ENCODE measurements at regions not wholly inside any gene's neighbourhood (a gene's known extent, or its start where the extent isn't known, plus 50 kb on each side); places are given as distances from the start of the nearest gene placed in this dataset.

DNA sequence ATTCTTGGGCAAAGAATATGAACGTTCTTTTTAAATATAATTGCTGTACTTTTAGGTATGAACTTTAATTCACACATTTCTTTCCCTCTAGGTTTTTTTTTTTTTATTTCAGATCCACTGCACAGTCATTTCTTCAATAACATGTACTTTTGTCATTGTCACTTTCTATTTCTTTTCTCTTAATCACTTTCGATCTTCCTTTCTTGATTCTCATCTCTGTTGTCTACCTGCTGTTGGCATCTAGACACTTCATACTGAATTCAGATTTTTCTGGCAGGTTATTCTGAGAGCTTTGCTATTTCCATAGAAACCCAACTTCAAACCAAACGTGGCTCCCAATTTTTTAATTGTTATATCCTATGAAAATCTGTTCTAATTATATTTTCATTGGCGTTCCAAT lies 211.7 kb upstream of the KLF6 start:
- no peak for DNase-seq (ENCODE audit: low spot score)
- H3K27ac ChIP-seq (ENCODE audit: low read depth in 1 of 2, low read length in 2 of 2): no peak overlapping the region
- peaks cover 0 to 4% (median 0%) of the 10 kb centered on the region in 4 donors for H3K9me3 ChIP-seq (ENCODE audit: control insufficient read depth in 4 of 4, low read length in 3 of 4)
- peaks cover 0 to 1% (median 0%) of the 10 kb centered on the region in 4 donors for H3K36me3 ChIP-seq (ENCODE audit: control insufficient read depth in 4 of 4, insufficient read depth in 3 of 4, low read depth in 1 of 4, low read length in 3 of 4)
- H3K4me3 ChIP-seq (ENCODE audit: low read depth in 1 of 3, low read length in 3 of 3): no peak overlapping the region
- H3K9ac ChIP-seq (ENCODE audit: low read depth in 1 of 2, low read length in 2 of 2): no peak overlapping the region
- no peak for TF ChIP-seq GABPA (IDR thresholded peaks at IDR 0.05 in 1 of 2, conservative IDR thresholded peaks at IDR 0.05 in 1 of 2)
- no peaks in the 10 kb centered on the region for H3K4me1 ChIP-seq (ENCODE audit: control insufficient read depth in 4 of 4, insufficient read depth in 4 of 4, low read length in 3 of 4)
- WGBS: 72% methylated on average over 4 of the region's 4 CpGs
- H3K27me3 ChIP-seq (ENCODE audit: control insufficient read depth in 4 of 4, insufficient read depth in 4 of 4, low read length in 3 of 4): no peaks in the 10 kb centered on the region

DNA sequence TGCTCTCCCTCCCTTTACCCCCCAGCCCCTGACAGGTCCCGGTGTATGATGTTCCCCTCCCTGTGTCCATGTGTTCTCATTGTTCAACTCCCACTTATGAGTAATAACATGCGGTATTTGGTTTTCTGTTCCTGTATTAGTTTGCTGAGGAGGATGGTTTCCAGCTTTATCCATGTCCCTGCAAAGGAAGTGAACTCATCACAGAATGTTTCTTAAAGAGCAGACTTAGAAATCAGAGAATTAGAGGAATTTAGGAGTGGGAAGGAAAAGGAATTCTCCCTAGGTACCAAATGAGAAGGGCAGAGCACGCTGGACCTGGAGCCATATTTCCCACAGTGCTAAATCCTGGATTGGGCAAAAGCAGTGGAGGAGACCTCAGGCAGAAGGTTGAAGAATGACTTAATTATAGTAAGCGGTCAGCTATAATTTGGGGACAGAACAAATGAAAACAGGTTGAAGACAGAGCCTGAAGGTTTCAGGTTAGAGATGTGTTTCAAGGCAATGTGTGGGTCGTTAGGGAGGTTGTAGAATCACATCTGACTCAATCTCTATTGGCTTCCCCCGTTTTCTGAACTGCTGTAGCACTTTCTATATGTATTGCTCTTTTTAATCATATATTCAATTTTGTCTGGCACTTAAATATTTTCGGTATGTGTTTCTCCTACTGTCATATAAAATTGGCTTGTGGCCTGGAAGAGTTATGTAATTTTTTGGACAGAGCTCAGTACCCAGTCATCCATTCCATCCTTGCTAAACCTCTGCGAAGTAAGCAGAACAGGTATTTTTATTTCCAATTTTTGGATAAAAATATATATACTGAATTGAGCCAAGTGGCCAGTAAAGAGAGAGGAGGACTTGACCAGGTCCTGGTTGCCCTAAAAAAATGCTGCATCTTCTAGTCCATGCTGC lies 210.5 kb upstream of the KLF6 start:
- Histone ChIP-seq H3K4me3 (ENCODE audit: low read depth in 1 of 3, low read length in 3 of 3) (no peak overlapping the region), H3K27me3 (ENCODE audit: control insufficient read depth in 4 of 4, insufficient read depth in 4 of 4, low read length in 3 of 4) (no peaks in the 10 kb centered on the region), H3K27ac (ENCODE audit: low read depth in 1 of 2, low read length in 2 of 2) (no peak overlapping the region), H3K9ac (ENCODE audit: low read depth in 1 of 2, low read length in 2 of 2) (no peak overlapping the region), H3K36me3 (ENCODE audit: control insufficient read depth in 4 of 4, insufficient read depth in 3 of 4, low read depth in 1 of 4, low read length in 3 of 4) (peaks cover 0 to 1% (median 0%) of the 10 kb centered on the region in 4 donors), H3K4me1 (ENCODE audit: control insufficient read depth in 4 of 4, insufficient read depth in 4 of 4, low read length in 3 of 4) (no peaks in the 10 kb centered on the region), H3K9me3 (ENCODE audit: control insufficient read depth in 4 of 4, low read length in 3 of 4) (no peaks in the 10 kb centered on the region)
- 73% methylated on average over 8 of the region's 8 CpGs for WGBS
- TF ChIP-seq, protein P1, sequence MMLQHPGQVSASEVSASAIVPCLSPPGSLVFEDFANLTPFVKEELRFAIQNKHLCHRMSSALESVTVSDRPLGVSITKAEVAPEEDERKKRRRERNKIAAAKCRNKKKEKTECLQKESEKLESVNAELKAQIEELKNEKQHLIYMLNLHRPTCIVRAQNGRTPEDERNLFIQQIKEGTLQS (IDR thresholded peaks at IDR 0.05): no peak
- TF ChIP-seq HNF4G (IDR thresholded peaks at IDR 0.05): no peak
- no peak for TF ChIP-seq SP1 (IDR thresholded peaks at IDR 0.05)
- TF ChIP-seq, protein P2, sequence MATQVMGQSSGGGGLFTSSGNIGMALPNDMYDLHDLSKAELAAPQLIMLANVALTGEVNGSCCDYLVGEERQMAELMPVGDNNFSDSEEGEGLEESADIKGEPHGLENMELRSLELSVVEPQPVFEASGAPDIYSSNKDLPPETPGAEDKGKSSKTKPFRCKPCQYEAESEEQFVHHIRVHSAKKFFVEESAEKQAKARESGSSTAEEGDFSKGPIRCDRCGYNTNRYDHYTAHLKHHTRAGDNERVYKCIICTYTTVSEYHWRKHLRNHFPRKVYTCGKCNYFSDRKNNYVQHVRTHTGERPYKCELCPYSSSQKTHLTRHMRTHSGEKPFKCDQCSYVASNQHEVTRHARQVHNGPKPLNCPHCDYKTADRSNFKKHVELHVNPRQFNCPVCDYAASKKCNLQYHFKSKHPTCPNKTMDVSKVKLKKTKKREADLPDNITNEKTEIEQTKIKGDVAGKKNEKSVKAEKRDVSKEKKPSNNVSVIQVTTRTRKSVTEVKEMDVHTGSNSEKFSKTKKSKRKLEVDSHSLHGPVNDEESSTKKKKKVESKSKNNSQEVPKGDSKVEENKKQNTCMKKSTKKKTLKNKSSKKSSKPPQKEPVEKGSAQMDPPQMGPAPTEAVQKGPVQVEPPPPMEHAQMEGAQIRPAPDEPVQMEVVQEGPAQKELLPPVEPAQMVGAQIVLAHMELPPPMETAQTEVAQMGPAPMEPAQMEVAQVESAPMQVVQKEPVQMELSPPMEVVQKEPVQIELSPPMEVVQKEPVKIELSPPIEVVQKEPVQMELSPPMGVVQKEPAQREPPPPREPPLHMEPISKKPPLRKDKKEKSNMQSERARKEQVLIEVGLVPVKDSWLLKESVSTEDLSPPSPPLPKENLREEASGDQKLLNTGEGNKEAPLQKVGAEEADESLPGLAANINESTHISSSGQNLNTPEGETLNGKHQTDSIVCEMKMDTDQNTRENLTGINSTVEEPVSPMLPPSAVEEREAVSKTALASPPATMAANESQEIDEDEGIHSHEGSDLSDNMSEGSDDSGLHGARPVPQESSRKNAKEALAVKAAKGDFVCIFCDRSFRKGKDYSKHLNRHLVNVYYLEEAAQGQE (IDR thresholded peaks at IDR 0.05): no peak
- TF ChIP-seq, protein P3, sequence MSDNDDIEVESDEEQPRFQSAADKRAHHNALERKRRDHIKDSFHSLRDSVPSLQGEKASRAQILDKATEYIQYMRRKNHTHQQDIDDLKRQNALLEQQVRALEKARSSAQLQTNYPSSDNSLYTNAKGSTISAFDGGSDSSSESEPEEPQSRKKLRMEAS (IDR thresholded peaks at IDR 0.05): no peak
- TF ChIP-seq NR2F2 (IDR thresholded peaks at IDR 0.05): no peak
- TF ChIP-seq EGR1 (IDR thresholded peaks at IDR 0.05; ENCODE audit: low read depth in 2 of 2): no peak
- TF ChIP-seq RAD21 (IDR thresholded peaks at IDR 0.05): no peak
- no peak for TF ChIP-seq YY1 (IDR thresholded peaks at IDR 0.05)
- TF ChIP-seq RXRA (IDR thresholded peaks at IDR 0.05): no peak
- no peak for TF ChIP-seq FOXA1 (IDR thresholded peaks at IDR 0.05)
- TF ChIP-seq HNF4A (conservative IDR thresholded peaks at IDR 0.05): no peak
- TF ChIP-seq CTCF (IDR thresholded peaks at IDR 0.05; ENCODE audit: low read depth, low read length, missing input control): no peak
- TF ChIP-seq GABPA (IDR thresholded peaks at IDR 0.05 in 1 of 2, conservative IDR thresholded peaks at IDR 0.05 in 1 of 2): no peak
- TF ChIP-seq TAF1 (conservative IDR thresholded peaks at IDR 0.05): no peak
- no peak for TF ChIP-seq JUND (IDR thresholded peaks at IDR 0.05)
- TF ChIP-seq ZBTB33 (IDR thresholded peaks at IDR 0.05): no peak
- no peak for TF ChIP-seq FOXA2 (IDR thresholded peaks at IDR 0.05)
- DNase-seq (ENCODE audit: low spot score): no peak

Data from liver (tissue), 8 donors.